ENCODE measurements at regions not wholly inside any gene's neighbourhood (a gene's known extent, or its start where the extent isn't known, plus 50 kb on each side); places are given as distances from the start of the nearest gene placed in this dataset.

DNA sequence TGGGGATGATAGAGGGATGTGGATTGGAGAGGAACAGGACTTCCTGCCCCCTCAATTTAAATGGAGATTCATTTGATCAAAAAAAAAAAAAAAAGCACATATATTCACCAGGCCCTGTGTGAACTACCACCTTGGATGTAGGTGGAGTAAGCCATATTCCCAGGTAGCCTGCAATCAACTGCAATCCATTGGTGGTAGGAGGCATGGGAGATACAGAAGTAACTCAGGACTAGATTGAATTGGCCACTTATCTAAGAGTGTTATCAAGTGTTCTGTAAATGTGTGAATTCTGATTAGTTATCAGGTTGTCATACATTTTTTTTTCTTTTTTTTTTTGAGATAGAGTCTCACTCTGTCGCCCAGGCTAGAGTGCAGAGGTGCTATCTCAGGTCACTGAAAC is 124.1 kb upstream of the ESR1 start:
- Histone ChIP-seq H2BK20ac (ENCODE audit: low read depth, low read length) (no peak overlapping the region), H3K9ac (ENCODE audit: low read depth, low read length) (no peak overlapping the region), H3K4me2 (ENCODE audit: low read depth, low read length) (no peak overlapping the region), H3K27me3 (ENCODE audit: control insufficient read depth, insufficient read depth, low read length) (peaks cover 3% of the 10 kb centered on the region; the same call in 1 of the 2 replicates), H2AK9ac (replicated peaks; ENCODE audit: low read depth, low read length, poor library complexity) (no peak overlapping the region), H3K18ac (ENCODE audit: low read depth, low read length) (no peak overlapping the region), H3K9me3 (ENCODE audit: control insufficient read depth, insufficient read depth, low read length) (no peaks in the 10 kb centered on the region; the same call in 1 of the 2 replicates), H3K9me1 (ENCODE audit: insufficient read depth, low read length) (no peaks in the 10 kb centered on the region), H3K79me1 (ENCODE audit: low read depth in 1 of 2, low read length in 2 of 2) (no peaks in the 10 kb centered on the region), H3K27ac (ENCODE audit: insufficient read depth, low read length) (no peak overlapping the region), H4K8ac (ENCODE audit: low read depth in 2 of 2, low read length in 2 of 2) (no peak overlapping the region), H3K23ac (ENCODE audit: low read depth, low read length) (no peak overlapping the region), H3K56ac (ENCODE audit: extremely low read depth, insufficient read depth, low read length) (no peak overlapping the region), H2AFZ (replicated peaks; ENCODE audit: low read length, poor library complexity) (no peak overlapping the region), H4K20me1 (ENCODE audit: insufficient read depth, low read length) (no peaks in the 10 kb centered on the region), H4K91ac (ENCODE audit: insufficient read depth, low read depth, low read length) (no peak overlapping the region), H3K36me3 (ENCODE audit: control insufficient read depth, insufficient read depth, low read length) (no peaks in the 10 kb centered on the region), H2BK15ac (ENCODE audit: low read depth, low read length) (no peak overlapping the region), H2BK120ac (ENCODE audit: low read depth, low read length) (no peak overlapping the region), H3K4me1 (ENCODE audit: control insufficient read depth, insufficient read depth, low read length) (no peaks in the 10 kb centered on the region), H3K4me3 (ENCODE audit: insufficient read depth, low read depth, low read length) (no peak overlapping the region), H3K14ac (replicated peaks; ENCODE audit: low read depth, low read length) (no peak overlapping the region), H2BK5ac (ENCODE audit: low read depth, low read length, poor library complexity, severe bottlenecking) (no peak overlapping the region), H4K5ac (ENCODE audit: low read depth, low read length) (no peak overlapping the region), H3K4ac (ENCODE audit: low read depth, low read length) (no peak overlapping the region), H2AK5ac (ENCODE audit: low read depth, low read length) (no peak overlapping the region)
- dilution Hi-C loops (cut with HindIII; ENCODE audit: low sequenced_read_pairs, unreplicated experiment), result no loop called here
- no CpG with 5 or more reads among the region's 1 CpG for WGBS, 2 experiments (ENCODE audit: extremely low coverage in 2 of 2, insufficient read length in 1 of 2)
- ATAC-seq (ENCODE audit: low read depth) (no peak), DNase-seq (no peak)
- CTCF ChIA-PET, result no interaction called here
- POLR2A ChIA-PET (ENCODE audit: unreplicated experiment), result no interaction called here
- no peak for TF ChIP-seq RFX5 (IDR thresholded peaks at IDR 0.05; ENCODE audit: low read depth, low read length)
- TF ChIP-seq, protein P1, sequence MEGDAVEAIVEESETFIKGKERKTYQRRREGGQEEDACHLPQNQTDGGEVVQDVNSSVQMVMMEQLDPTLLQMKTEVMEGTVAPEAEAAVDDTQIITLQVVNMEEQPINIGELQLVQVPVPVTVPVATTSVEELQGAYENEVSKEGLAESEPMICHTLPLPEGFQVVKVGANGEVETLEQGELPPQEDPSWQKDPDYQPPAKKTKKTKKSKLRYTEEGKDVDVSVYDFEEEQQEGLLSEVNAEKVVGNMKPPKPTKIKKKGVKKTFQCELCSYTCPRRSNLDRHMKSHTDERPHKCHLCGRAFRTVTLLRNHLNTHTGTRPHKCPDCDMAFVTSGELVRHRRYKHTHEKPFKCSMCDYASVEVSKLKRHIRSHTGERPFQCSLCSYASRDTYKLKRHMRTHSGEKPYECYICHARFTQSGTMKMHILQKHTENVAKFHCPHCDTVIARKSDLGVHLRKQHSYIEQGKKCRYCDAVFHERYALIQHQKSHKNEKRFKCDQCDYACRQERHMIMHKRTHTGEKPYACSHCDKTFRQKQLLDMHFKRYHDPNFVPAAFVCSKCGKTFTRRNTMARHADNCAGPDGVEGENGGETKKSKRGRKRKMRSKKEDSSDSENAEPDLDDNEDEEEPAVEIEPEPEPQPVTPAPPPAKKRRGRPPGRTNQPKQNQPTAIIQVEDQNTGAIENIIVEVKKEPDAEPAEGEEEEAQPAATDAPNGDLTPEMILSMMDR (conservative IDR thresholded peaks at IDR 0.05; ENCODE audit: low read depth, low read length), result no peak
- TF ChIP-seq POLR2A (IDR thresholded peaks at IDR 0.05; ENCODE audit: low read depth, low read length), result no peak
- no peak for TF ChIP-seq CEBPB (IDR thresholded peaks at IDR 0.05; ENCODE audit: low read depth, low read length)
- no peak for TF ChIP-seq MXI1 (IDR thresholded peaks at IDR 0.05; ENCODE audit: borderline replicate concordance, low read depth, low read length)
- TF ChIP-seq RAD21 (IDR thresholded peaks at IDR 0.05; ENCODE audit: low read length), result no peak
- TF ChIP-seq, protein P2, sequence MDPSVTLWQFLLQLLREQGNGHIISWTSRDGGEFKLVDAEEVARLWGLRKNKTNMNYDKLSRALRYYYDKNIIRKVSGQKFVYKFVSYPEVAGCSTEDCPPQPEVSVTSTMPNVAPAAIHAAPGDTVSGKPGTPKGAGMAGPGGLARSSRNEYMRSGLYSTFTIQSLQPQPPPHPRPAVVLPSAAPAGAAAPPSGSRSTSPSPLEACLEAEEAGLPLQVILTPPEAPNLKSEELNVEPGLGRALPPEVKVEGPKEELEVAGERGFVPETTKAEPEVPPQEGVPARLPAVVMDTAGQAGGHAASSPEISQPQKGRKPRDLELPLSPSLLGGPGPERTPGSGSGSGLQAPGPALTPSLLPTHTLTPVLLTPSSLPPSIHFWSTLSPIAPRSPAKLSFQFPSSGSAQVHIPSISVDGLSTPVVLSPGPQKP (IDR thresholded peaks at IDR 0.05; ENCODE audit: borderline replicate concordance, low read depth, low read length), result no peak
- TF ChIP-seq SMC3 (IDR thresholded peaks at IDR 0.05; ENCODE audit: low read depth, low read length), result no peak
- no peak for TF ChIP-seq RCOR1 (IDR thresholded peaks at IDR 0.05; ENCODE audit: insufficient replicate concordance, low read length)
- TF ChIP-seq MAZ (IDR thresholded peaks at IDR 0.05; ENCODE audit: borderline replicate concordance, low read depth, low read length), result no peak
- TF ChIP-seq CHD1 (IDR thresholded peaks at IDR 0.05; ENCODE audit: low read depth, low read length), result no peak
- TF ChIP-seq, protein P3, sequence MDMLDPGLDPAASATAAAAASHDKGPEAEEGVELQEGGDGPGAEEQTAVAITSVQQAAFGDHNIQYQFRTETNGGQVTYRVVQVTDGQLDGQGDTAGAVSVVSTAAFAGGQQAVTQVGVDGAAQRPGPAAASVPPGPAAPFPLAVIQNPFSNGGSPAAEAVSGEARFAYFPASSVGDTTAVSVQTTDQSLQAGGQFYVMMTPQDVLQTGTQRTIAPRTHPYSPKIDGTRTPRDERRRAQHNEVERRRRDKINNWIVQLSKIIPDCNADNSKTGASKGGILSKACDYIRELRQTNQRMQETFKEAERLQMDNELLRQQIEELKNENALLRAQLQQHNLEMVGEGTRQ (IDR thresholded peaks at IDR 0.05; ENCODE audit: low read depth, low read length), result no peak
- no peak for TF ChIP-seq BHLHE40 (IDR thresholded peaks at IDR 0.05; ENCODE audit: low read depth, low read length)
- TF ChIP-seq MAFK (IDR thresholded peaks at IDR 0.05; ENCODE audit: low read depth, low read length), result no peak
- no peak for TF ChIP-seq FOS (IDR thresholded peaks at IDR 0.05; ENCODE audit: low read depth, low read length)
- no peak for TF ChIP-seq NFE2L2 (IDR thresholded peaks at IDR 0.05; ENCODE audit: low read depth, low read length)
- no TSS peak for BruUV-seq (replicated peaks)
- intact Hi-C loops (cut with micrococcal nuclease), result no loop called here
- in situ Hi-C loops (cut with MboI; ENCODE audit: low sequenced_read_pairs), result no loop called here
